ENCODE measurements at regions not wholly inside any gene's neighbourhood (a gene's known extent, or its start where the extent isn't known, plus 50 kb on each side); places are given as distances from the start of the nearest gene placed in this dataset.
"Not testable (repeated sequence)": the region's sequence is repeated elsewhere in the genome, so short reads cannot be mapped to it uniquely, and the experiment has no call there.

GRCh38 chr6:26720663-26721218, 61.2 kb upstream of the ZNF322 start:
- H4K20me1 ChIP-seq (ENCODE audit: insufficient read depth); H3F3A ChIP-seq (ENCODE audit: insufficient read depth); H3K27ac ChIP-seq; H3K9me2 ChIP-seq (ENCODE audit: insufficient read depth); H2AFZ ChIP-seq; DNase-seq; H3K4me3 ChIP-seq; H3K4me2 ChIP-seq (ENCODE audit: unreplicated experiment); H3K36me3 ChIP-seq (ENCODE audit: low read depth); H3K79me2 ChIP-seq (ENCODE audit: insufficient read depth); H3K9ac ChIP-seq; in situ Hi-C loops (cut with MboI); H3K9me3 ChIP-seq (ENCODE audit: low read depth); H3K4me1 ChIP-seq (ENCODE audit: insufficient read depth); H3K27me3 ChIP-seq (replicated peaks; ENCODE audit: insufficient read depth): not testable (repeated sequence)
- WGBS, 2 experiments (ENCODE audit: low coverage in 1 of 2, low lambda C conversion rate in 2 of 2, missing lambda C conversion rate in 2 of 2) = no CpG with 5 or more reads among the region's 25 CpGs

DNA sequence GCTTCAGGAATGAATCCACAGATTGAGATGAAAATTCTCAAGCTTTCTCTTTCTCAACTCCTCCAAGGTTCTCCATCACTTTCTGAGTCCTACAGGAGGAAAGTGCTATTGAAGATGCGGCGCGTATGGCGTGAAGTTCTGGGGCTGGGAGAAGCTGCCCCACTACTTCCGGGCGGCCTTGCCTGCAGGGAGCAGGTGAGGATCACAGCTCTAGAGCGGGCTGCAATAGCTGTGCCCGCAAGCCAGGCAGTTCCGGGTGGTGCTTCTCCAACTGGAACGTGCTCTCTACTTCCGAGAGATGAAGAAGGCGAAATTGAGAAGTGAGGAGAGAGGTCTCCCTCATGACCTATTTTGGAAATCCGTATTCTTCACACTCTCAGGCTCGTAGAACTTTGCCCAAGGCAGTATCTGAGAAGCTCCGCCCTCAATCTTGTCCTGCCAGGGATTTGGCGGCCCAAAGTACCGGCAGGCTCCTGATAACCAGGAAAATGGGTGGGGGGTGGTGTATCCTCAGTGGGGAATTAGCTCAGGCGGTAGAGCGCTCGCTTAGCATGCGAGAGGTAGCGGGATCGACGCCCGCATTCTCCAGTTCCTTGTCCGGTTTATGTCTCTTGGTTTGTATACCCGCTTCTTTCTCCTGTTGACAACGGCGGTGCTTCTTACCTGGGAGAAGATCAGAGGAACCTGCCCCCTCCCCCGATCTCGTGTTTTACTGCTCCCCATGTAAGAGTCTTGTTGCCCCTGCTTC, 70.6 kb upstream of the ZNF322 start:
- not testable (repeated sequence) for H3K9me3 ChIP-seq (ENCODE audit: low read depth)

DNA sequence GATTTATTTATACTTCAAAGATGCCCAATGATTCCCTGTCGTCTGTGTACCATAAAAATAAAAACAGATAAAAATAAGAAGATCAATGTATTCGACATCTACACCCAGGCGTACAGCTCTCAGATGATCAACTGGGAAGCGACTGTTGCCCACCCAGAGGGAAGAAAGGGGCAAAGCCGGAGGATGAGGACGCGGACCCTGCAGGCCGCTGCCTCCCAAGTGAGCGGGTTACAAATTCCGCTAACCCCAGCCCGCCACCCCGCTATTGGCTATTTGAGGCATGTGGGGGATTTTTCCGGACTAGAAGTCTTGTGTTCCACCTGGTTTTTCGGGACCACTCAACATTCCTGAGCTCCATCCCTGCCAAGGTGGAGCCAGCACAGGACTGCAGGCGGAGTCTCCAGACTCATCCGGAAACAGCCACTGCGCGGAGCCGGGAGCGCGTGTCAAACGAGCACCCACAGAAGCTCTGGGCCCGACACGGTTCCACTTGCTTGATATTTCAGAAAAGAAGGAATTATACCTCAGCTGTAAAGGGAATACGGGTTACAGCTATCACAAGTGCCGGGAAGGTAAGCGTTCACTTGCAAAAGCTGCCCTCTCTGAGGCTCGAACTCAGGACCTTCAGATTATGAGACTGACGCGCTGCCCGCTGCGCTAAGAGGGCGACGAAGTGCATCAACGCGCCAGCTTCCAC, 75.4 kb upstream of the ZNF322 start:
- H3K27ac ChIP-seq; H2AFZ ChIP-seq; H3K9me2 ChIP-seq (ENCODE audit: insufficient read depth); H3K4me2 ChIP-seq (ENCODE audit: unreplicated experiment); H3K9ac ChIP-seq; H3K9me3 ChIP-seq (ENCODE audit: low read depth); H3K27me3 ChIP-seq (replicated peaks; ENCODE audit: insufficient read depth); H4K20me1 ChIP-seq (ENCODE audit: insufficient read depth); H3K4me3 ChIP-seq; in situ Hi-C loops (cut with MboI); DNase-seq; H3K79me2 ChIP-seq (ENCODE audit: insufficient read depth); H3K36me3 ChIP-seq (ENCODE audit: low read depth); H3F3A ChIP-seq (ENCODE audit: insufficient read depth); H3K4me1 ChIP-seq (ENCODE audit: insufficient read depth): not testable (repeated sequence)
- WGBS, 2 experiments (ENCODE audit: low coverage in 1 of 2, low lambda C conversion rate in 2 of 2, missing lambda C conversion rate in 2 of 2) = no CpG with 5 or more reads among the region's 36 CpGs

More for the DNA sequence above, 70.6 kb upstream of the ZNF322 start:
- H3F3A ChIP-seq (ENCODE audit: insufficient read depth); DNase-seq; H3K4me1 ChIP-seq (ENCODE audit: insufficient read depth); H2AFZ ChIP-seq; in situ Hi-C loops (cut with MboI); H3K9me2 ChIP-seq (ENCODE audit: insufficient read depth); H3K27me3 ChIP-seq (replicated peaks; ENCODE audit: insufficient read depth); H3K4me3 ChIP-seq; H3K79me2 ChIP-seq (ENCODE audit: insufficient read depth); H3K9ac ChIP-seq; H3K36me3 ChIP-seq (ENCODE audit: low read depth); H4K20me1 ChIP-seq (ENCODE audit: insufficient read depth); H3K4me2 ChIP-seq (ENCODE audit: unreplicated experiment); H3K27ac ChIP-seq: not testable (repeated sequence)
- WGBS, 2 experiments (ENCODE audit: low coverage in 1 of 2, low lambda C conversion rate in 2 of 2, missing lambda C conversion rate in 2 of 2) = no CpG with 5 or more reads among the region's 31 CpGs

DNA sequence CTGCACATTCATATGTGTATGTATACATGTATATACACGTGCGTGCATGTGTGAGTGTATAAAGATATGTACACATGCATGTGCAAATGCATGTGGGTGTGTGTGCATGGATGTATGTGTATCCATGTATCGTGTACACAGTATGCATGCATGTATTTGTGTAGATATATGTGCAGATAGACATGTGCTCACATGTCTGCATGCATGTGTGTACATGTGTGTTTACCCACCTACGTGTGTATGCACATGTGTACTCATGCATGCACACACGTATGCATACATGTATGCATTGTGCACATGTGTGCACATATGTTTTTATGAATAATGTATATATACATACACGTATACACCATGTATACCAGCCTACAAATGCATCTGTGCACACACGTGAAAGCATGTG, 80.3 kb upstream of the ZNF322 start:
- Histone ChIP-seq H2AFZ (no peak overlapping the region), H3K27ac (no peak overlapping the region)
- 52 to 59% methylated on average over 7 of the region's 7 CpGs for WGBS, 2 experiments (ENCODE audit: low coverage in 1 of 2, low lambda C conversion rate in 2 of 2, missing lambda C conversion rate in 2 of 2)

More for the DNA sequence above, 80.3 kb upstream of the ZNF322 start:
- no peak overlapping the region for H3K4me3 ChIP-seq
- DNase-seq = no peak
- peaks cover 6% of the 10 kb centered on the region; the same call in 1 of the 2 replicates for H3K27me3 ChIP-seq (replicated peaks; ENCODE audit: insufficient read depth)
- H3K9me3 ChIP-seq (ENCODE audit: low read depth) = no peaks in the 10 kb centered on the region
- H3F3A ChIP-seq (ENCODE audit: insufficient read depth) = peaks cover 21% of the 10 kb centered on the region
- in situ Hi-C loops (cut with MboI) = no loop called here
- H4K20me1 ChIP-seq (ENCODE audit: insufficient read depth) = no peaks in the 10 kb centered on the region
- no peaks in the 10 kb centered on the region for H3K4me1 ChIP-seq (ENCODE audit: insufficient read depth)
- no peaks in the 10 kb centered on the region for H3K9me2 ChIP-seq (ENCODE audit: insufficient read depth)
- no peaks in the 10 kb centered on the region for H3K79me2 ChIP-seq (ENCODE audit: insufficient read depth)
- TF ChIP-seq EZH2 (IDR thresholded peaks at IDR 0.05; ENCODE audit: insufficient read depth, poor library complexity, severe bottlenecking) = no peak
- no peak for TF ChIP-seq EZH2phosphoT487 (IDR thresholded peaks at IDR 0.05; ENCODE audit: insufficient read depth, low read depth)
- H3K4me2 ChIP-seq (ENCODE audit: unreplicated experiment) = no peak overlapping the region
- no peaks in the 10 kb centered on the region for H3K36me3 ChIP-seq (ENCODE audit: low read depth)
- no peak overlapping the region for H3K9ac ChIP-seq

All from GM23248 (cell line).